ENCODE measurements at regions not wholly inside any gene's neighbourhood (a gene's known extent, or its start where the extent isn't known, plus 50 kb on each side); places are given as distances from the start of the nearest gene placed in this dataset.
"Not testable (repeated sequence)": the region's sequence is repeated elsewhere in the genome, so short reads cannot be mapped to it uniquely, and the experiment has no call there.

DNA sequence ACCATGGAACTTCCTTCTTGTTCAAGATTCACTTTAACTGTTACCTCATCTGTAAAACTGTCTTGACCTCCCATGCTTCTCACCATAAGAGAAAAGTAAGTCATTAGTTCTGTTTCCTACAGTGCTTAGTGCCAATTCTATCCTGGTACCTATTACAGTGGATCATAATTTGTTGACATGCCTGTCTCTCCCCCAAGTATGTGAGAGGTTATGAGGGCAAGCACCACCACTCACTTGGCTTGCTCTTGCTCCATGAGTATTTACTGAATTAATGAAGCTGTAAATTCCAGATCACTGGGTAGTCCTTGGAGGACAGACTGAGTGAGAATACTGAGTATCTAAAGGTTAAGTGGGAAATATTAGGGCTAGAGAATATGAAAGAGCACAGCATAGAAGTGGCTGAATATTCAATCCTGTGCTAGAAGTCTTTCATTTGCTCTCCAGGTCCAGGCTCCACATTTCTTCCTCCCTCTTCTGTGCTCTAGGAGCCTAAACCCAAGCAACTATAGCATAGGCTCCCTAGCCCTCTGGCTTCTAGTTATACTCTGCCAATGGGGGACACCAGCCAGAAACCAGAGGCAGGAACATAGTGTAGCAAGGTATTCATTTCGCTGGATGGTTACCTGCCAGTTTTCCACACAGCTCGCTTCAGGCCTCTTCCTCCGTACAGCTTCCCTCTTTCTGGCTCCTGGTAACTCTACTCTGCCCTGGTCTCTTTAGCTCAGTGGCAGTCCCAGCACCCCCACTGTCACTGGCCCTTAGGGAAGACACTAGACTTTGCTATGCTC lies 118.2 kb upstream of the SLC5A12 start:
- no peak for DNase-seq

DNA sequence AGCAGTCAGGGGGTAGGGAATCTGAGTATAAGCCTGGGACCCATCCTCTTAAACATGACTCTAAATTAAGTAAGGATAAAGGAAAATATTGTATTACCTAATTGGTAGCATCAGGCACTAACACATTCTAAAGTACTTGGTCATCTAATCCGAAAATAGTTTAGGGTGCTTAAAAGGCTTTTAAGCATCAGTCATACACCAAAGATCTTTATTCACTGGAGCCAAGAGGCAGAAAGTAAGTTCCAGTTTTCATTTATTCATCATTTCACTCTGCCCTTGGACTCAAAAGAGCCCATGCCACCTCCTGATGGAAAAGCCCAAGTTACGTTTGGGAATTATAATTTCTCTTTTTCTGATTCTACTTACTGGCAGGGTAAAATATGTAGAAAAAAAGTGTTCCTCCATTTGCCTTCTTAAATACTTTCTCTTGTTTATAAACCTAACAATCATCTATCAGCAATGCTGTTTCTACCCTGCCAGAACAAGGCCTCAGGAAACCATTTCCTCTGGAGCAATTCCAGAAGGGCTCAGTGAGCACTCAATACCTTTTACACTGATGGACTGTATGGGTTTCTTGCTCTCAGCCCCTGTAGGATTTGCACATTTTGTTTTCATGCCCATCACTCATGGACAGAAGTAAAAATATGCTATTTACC lies 120.1 kb upstream of the SLC5A12 start:
- DNase-seq, result no peak

DNA sequence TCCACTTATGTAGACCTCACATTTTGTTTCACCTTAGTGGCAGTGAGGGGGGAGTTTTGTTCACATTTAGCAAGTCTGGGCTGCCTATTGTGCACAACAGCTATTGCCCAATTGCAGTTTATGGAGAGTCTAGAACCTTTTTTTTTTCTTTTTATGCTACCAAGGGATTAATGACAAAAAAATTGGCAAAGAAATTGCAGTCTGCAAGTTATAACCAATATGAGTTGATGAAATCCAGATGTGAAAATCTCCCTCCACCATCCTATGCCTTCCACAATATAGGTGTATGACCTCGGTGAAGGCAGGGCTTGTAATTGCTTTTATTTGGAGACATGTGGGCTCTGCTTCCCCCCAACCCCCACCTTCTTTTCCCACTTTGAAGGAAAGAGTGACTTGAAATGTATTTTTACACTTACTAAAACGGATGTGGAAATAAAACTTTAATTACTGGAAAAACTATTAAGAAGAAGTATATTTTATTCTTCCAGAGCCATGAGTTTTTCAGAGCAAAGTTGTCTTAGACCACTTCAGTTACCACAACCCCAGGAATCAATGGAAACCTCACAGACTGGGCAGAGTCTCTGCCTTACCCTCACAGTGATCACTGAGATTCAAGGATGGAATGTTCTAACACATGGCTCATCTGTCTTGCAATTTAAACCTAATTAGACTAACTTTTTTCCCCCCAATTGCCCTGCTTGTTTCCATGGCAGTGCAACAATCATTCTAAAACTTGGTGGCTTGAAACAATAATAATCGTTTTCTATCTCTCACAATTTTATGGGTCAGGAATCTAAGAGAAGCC lies 120.8 kb upstream of the SLC5A12 start:
- no peak for DNase-seq

- no peak for DNase-seq
These were observed 121.7 kb upstream of the SLC5A12 start for GRCh38 chr11:26843539-26843938.

DNA sequence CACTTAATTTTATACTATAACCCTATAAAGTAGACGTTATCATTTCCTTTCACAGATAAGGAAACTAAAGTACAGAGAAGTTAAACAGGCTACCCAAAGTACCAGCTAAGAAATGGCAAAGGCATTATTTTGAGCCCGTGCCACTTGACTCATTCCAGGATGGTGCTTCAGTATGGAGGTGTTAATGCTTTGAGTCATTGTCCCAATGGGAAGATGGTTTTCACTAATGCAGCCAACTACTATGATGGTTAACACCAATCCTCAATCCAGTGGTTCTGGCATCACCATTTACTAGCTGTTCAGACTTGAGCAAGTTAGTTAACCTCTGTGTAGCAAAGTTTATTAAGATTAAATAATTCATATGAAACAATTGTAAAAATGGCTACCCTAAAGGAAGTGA lies 123.1 kb upstream of the SLC5A12 start:
- no peak for DNase-seq

DNA sequence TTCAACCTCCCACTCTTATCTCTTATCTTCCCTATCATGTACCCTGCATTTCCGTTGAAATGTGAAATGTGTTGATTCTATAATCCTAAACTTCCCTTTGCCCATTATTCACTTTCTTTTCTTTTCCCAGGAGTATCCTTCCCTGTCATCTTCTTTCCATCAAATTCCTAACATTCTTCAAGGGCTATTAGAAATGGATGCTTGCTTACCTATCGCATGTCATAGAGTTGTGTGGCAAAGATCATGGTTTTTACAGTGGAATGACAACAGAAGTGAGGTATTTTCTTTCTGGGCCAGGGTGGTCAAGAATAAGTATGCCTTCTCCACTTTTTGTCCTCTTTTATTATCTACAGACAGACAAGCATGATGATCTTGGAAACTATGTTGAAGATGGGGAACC lies 124.4 kb upstream of the SLC5A12 start:
- DNase-seq, result no peak

DNA sequence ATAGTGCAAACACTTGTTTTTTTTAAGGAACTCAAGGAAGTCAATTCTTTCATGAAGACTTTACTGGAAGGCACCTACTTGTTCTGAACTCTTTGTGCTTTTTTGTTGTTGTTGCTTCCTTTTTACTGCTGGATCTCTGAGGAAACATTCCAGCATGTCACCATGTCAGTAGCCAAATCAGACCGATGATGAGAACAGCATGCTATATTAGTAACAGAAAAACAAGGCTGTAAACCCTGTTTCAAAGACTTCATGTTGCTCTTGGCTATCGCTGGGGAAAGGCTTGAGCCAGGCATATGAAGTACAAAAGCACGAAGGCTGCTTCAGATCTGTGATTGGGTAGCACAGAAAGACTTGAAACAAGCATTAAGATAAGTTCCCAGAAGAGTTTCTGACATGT lies 125.6 kb upstream of the SLC5A12 start:
- DNase-seq, result no peak

GRCh38 chr11:26847977-26848376 lies 126.1 kb upstream of the SLC5A12 start:
- DNase-seq, result no peak

DNA sequence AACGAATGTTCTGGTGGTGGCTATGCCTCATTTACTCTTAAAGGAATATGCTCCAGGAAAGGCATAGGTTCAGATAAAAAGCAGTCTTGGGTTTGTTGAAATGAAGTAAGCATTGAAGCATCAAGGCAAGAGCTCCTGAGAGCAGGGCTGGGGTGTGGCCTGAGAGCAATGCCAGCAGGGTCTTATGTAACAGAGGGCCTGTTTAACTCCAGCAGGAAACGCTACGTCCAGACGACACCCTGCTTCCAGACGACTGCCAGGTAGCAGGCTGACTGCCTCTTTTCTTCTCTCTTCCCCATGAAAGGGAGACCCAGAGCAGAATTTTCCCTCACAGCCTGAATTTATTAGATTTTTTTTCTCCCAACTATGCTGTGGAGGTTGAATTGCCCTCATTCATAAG lies 127.2 kb upstream of the SLC5A12 start:
- DNase-seq, result no peak

DNA sequence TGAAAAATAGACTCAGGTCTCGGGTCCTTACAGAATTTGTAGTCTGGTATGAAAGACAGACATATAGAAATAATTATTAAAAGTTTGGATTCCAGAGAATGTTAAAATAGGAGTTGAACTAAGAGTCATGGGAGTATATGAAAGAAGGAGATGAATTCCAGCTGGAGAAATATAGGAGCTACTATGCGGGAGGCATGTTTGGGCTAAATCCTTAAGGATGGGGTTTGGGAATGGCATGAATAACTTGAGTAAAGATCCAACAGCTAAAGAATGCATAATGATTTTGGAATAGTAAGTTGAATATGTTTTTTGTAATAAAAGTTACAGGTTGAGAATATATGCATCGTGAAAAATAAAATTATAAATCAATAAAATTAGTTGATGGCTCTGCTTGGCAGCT lies 129.4 kb upstream of the SLC5A12 start:
- no peak for DNase-seq

- DNase-seq, result no peak
These were observed 129.8 kb upstream of the SLC5A12 start for GRCh38 chr11:26851696-26852095.

DNA sequence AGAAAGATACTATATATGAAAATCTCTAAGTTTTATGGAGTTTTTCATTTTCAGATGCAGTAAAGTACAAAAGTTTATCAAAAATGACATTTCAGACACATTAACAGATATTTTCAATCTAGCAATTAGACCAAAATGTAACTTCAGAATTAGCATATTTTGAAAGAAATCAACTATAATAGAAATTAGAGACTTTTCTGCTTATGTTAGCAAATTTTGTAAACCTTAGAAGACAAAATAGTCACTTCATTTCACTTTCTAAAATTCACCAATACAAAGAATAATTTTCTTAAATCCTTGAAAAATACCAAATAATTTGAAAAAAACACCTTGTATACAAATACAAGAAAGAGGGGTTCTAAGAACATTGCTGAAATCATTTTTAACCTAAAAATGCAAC lies 135.8 kb upstream of the FIBIN start:
- no peak for DNase-seq

GRCh38 chr11:26859416-26859815 lies 134.5 kb upstream of the FIBIN start:
- DNase-seq, result no peak

DNA sequence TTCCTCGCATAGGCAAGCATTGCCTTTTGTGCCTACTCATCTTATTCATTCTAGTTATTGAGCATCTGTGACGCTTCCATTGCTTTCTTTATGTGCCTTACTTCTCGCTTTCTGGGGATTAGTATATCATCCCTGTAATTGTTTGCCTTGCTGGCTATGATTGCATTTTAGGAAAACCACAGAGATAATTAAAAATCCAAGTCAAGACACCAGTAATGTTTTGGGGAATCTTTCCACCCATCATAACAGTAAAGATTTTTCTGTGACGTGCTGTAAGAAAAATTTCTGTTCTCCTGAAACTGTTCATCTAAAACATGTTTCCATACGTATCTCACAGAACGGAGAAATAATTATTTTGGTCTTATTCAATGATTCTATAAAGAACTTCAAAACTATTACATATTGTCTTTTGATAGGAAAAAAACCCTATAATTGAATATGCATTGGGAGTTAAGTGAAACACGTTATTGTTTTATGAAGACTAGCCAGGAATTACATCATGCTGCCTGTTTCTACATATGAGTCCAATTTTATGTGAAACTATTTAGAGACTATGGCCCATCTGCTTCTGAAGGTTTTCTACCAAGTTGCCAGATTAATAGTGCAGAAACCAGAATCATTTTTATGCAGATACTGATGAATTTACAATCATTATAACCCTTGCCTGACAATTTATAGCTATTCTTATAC lies 133.7 kb upstream of the FIBIN start:
- no peak for DNase-seq

DNA sequence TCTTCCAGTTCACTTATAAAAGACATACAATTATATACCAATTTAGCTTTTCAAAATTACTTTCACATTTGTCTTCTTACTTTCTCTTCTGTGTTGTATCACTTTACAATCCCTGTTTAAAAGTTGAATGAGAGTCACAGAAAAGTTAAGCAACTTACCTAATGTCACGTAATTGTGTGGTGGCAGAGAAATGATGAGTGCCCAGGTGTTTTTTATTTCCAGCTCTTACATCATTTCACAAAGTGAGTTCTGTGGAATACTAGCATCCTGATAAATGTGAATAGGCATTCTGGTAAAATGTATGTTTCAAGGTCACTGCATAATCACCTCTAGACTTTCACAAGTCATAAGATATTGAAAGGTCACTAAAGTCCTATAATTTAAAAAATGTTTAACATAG lies 133.0 kb upstream of the FIBIN start:
- DNase-seq, result no peak

GRCh38 chr11:26862801-26863200 lies 131.1 kb upstream of the FIBIN start:
- no peak for DNase-seq

DNA sequence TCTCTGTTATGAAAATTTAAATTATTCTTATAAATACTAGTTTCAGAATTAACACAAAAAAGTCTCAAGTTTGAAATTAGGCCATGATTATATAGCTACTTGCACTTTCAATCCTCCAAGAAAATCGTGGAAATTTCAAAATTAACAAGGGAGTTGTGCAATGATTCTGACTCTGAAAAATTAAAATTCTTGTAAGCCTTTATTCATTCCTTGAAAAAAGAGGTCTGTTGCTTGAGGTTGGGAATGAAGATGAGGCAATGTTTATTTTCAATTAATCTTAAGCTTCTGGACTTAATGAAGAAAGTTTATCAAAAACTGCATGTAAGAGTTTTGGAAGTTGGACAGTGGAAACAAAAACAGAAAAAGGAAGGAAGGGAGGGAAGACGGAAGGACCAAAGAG lies 128.2 kb upstream of the FIBIN start:
- DNase-seq, result no peak

GRCh38 chr11:26867286-26867685 lies 126.6 kb upstream of the FIBIN start:
- no peak for DNase-seq

- no peak for DNase-seq
These were observed 114.8 kb upstream of the FIBIN start for GRCh38 chr11:26878959-26879581.

DNA sequence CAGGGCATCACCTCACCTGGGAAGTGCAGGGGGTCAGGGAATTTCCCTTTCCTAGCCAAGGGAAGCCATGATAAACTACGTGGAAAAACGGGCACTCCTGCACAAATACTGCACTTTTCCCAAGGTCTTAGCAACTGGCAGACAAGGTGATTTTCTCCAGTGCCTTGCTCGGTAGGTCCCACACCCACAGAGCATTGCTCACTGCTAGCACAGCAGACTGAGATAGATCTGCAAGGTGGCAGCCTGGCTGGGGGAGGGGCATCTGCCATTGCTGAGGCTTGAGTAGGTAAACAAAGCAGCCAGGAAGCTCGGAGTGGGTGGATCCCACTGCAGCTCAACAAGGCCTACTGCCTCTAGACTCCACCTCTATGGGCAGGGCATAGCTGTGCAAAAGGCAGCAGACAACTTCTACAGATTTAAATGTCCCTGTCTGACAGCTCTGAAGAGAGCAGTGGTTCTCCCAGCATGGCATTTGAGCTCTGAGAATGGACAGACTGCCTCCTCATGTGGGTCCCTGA lies 111.5 kb upstream of the FIBIN start:
- DNase-seq, result not testable (repeated sequence)

DNA sequence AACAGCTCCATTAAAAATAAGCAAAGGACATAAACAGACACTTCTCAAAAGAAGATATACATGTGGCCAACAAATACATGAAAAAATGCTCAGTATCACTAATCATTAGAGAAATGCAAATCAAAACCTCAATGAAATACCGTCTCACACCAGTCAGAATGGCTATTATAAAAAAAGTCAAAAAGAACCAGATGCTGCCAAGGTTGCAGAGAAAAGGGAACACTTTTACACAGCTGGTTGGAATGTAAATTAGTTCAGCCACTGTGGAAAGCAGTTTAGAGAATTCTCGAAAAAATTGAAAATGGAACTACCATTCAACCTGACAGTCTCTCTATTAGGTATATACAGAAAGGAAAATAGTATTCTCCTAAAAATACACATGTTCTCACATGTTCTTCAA lies 102.4 kb upstream of the FIBIN start:
- DNase-seq, result no peak

DNA sequence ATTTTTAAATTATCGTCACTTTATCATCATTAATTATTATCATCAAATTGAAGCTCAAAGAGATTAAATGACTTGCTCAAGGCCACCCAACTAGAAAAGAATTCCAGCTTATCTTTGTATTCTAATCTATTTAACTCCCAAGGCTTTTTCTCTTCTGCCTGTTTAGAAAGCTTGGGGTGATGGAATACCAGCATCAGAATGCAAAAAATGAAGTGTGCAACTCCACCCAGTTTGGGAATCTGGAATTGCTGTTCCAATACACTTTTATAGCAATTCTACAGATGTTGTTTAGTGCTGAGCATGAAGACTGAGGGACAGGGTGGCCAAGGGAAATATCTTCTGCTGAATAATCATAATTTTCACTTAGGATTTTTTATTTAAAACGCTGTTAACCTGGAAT lies 97.2 kb upstream of the FIBIN start:
- DNase-seq, result no peak
